OCI-LY7 (cell line): ENCODE measurements at regions not wholly inside any gene's neighbourhood (a gene's known extent, or its start where the extent isn't known, plus 50 kb on each side); places are given as distances from the start of the nearest gene placed in this dataset.

Source experiments
- BruUV-seq: library from RNA; stranded (reverse); fragments of 400-500 nt; replicated peaks from 2 replicates; lab custom pipeline; 2021; lab: Mats Ljungman, UMichigan
- CTCF ChIA-PET: fragments of 300-600 bp; sonication (Branson Sonifier 250); formaldehyde crosslinking; loops from one replicate; lab custom pipeline; 2022; ENCODE audit warnings: antibody characterized with exemption; ENCODE audit not compliant: unreplicated experiment; lab: Charles Lee
- POLR2A ChIA-PET: fragments of 300-600 bp; sonication (Branson Sonifier 250); formaldehyde crosslinking; loops from one replicate; lab custom pipeline; 2022; ENCODE audit warnings: antibody characterized with exemption; lab: Charles Lee
- DNase-seq: peaks from one replicate; pipeline ENCODE4 v3.0.0-alpha.2; 2015; ENCODE audit warnings: low spot score
- H2AFZ ChIP-seq: fragments of 200-600 bp; sonication (generic), shearing (Covaris generic); 2 replicates; pipeline ENCODE4 v1.6.1; 2014; ENCODE audit warnings: mild to moderate bottlenecking, antibody characterized with exemption, low read length, moderate library complexity
- H3K27ac ChIP-seq: fragments of 200-600 bp; sonication (generic); 2 replicates; pipeline ENCODE4 v1.5.1; 2014; ENCODE audit warnings: mixed run types, low read depth, mild to moderate bottlenecking, moderate library complexity, low read length, inconsistent platforms; ENCODE audit not compliant: poor library complexity, severe bottlenecking
- H3K36me3 ChIP-seq: fragments of 200-600 bp; sonication (generic); 2 replicates; pipeline ENCODE4 v1.6.1; 2014; ENCODE audit warnings: mild to moderate bottlenecking, antibody characterized with exemption, low read length, moderate library complexity, mixed read lengths; ENCODE audit not compliant: insufficient read depth
- H3K4me1 ChIP-seq: fragments of 200-600 bp; sonication (generic); 2 replicates; pipeline ENCODE4 v1.5.1; 2014; ENCODE audit warnings: mild to moderate bottlenecking, low read length; ENCODE audit not compliant: insufficient read depth, poor library complexity, severe bottlenecking
- H3K4me2 ChIP-seq: fragments of 200-600 bp; sonication (generic); 2 replicates; pipeline ENCODE4 v1.6.1; 2014; ENCODE audit warnings: mild to moderate bottlenecking, low read length
- H3K4me3 ChIP-seq: fragments of 200-600 bp; sonication (generic); 2 replicates; pipeline ENCODE4 v1.5.1; 2014; ENCODE audit warnings: mild to moderate bottlenecking, low read depth, low read length; ENCODE audit not compliant: poor library complexity, severe bottlenecking
- H3K79me2 ChIP-seq: fragments of 200-600 bp; sonication (generic); 2 replicates; pipeline ENCODE4 v1.6.1; 2016; ENCODE audit warnings: low read depth, mild to moderate bottlenecking, low read length, moderate library complexity, mixed read lengths; ENCODE audit not compliant: insufficient read depth
- H3K9me2 ChIP-seq: fragments of 200-600 bp; sonication (generic); 2 replicates; pipeline ENCODE4 v1.6.1; 2016; ENCODE audit warnings: mild to moderate bottlenecking, low read length, mixed read lengths; ENCODE audit not compliant: insufficient read depth
- H3K9me3 ChIP-seq: fragments of 200-600 bp; sonication (generic); 2 replicates; pipeline ENCODE4 v1.6.1; 2014; ENCODE audit warnings: mild to moderate bottlenecking, mixed run types, low read length, mixed read lengths
- H4K20me1 ChIP-seq: fragments of 200-600 bp; sonication (generic); 2 replicates; pipeline ENCODE4 v1.6.1; 2014; ENCODE audit warnings: mild to moderate bottlenecking, antibody characterized with exemption, low read length, moderate library complexity, mixed read lengths; ENCODE audit not compliant: insufficient read depth
- CTCF ChIP-seq: fragments of 200-600 bp; sonication (generic); conservative IDR thresholded peaks from 2 replicates; pipeline ENCODE4 v1.5.1; 2014; ENCODE audit warnings: mild to moderate bottlenecking, antibody characterized with exemption, low read length, moderate library complexity, mixed read lengths
- EZH2phosphoT487 ChIP-seq: fragments of 200-600 bp; sonication (generic); IDR thresholded peaks from 2 replicates; pipeline ENCODE4 v1.6.1; 2018; ENCODE audit warnings: low read depth, borderline replicate concordance, mild to moderate bottlenecking, mixed run types, antibody characterized with exemption, low read length, moderate library complexity, mixed read lengths
- intact Hi-C: fragments of 100-400 bp; cut with micrococcal nuclease; formaldehyde crosslinking; loops from one replicate; pipeline ENCODE4 v1.10.0; 2022; ENCODE audit not compliant: unreplicated experiment

GRCh38 chr2:190138032-190138431, 75.5 kb upstream of the MSTN start:
- DNase-seq = no peak
- H4K20me1 ChIP-seq = no peaks in the 10 kb centered on the region
- H3K9me2 ChIP-seq = no peaks in the 10 kb centered on the region
- H2AFZ ChIP-seq = no peak overlapping the region
- POLR2A ChIA-PET = interaction anchor here (0.7 to 3.1 kb wide), 2 partner anchors 12 to 13 kb away, joined by 3 to 13 read pairs; no protein-coding TSS in a partner anchor
- no peak overlapping the region for H3K4me2 ChIP-seq
- no peaks in the 10 kb centered on the region for H3K36me3 ChIP-seq
- H3K79me2 ChIP-seq = no peaks in the 10 kb centered on the region
- no TSS peak for BruUV-seq
- H3K27ac ChIP-seq = no peak overlapping the region
- intact Hi-C loops = no loop called here
- CTCF ChIA-PET = no interaction called here
- H3K4me3 ChIP-seq = no peak overlapping the region
- TF ChIP-seq CTCF (no peak), EZH2phosphoT487 (no peak)
- H3K4me1 ChIP-seq = no peaks in the 10 kb centered on the region
- H3K9me3 ChIP-seq = no peaks in the 10 kb centered on the region

GRCh38 chr2:190137561-190137960, 75.0 kb upstream of the MSTN start:
- intact Hi-C loops = no loop called here
- Histone ChIP-seq H3K79me2 (no peaks in the 10 kb centered on the region), H3K36me3 (no peaks in the 10 kb centered on the region), H3K4me2 (no peak overlapping the region), H2AFZ (no peak overlapping the region), H3K9me2 (no peaks in the 10 kb centered on the region), H4K20me1 (no peaks in the 10 kb centered on the region), H3K9me3 (no peaks in the 10 kb centered on the region), H3K27ac (no peak overlapping the region), H3K4me3 (no peak overlapping the region), H3K4me1 (no peaks in the 10 kb centered on the region)
- no TSS peak for BruUV-seq
- CTCF ChIA-PET = no interaction called here
- DNase-seq = no peak
- POLR2A ChIA-PET = interaction anchor here (3.1 kb wide), 1 partner anchor 11 kb away, joined by 13 read pairs; no protein-coding TSS in a partner anchor
- TF ChIP-seq CTCF (no peak), EZH2phosphoT487 (no peak)

- Histone ChIP-seq H3K27ac (no peak overlapping the region), H3K36me3 (no peaks in the 10 kb centered on the region), H4K20me1 (no peaks in the 10 kb centered on the region), H3K4me2 (no peak overlapping the region), H3K4me3 (no peak overlapping the region), H2AFZ (no peak overlapping the region), H3K4me1 (no peaks in the 10 kb centered on the region), H3K9me2 (no peaks in the 10 kb centered on the region), H3K9me3 (no peaks in the 10 kb centered on the region), H3K79me2 (no peaks in the 10 kb centered on the region)
- no peak for TF ChIP-seq CTCF
- no peak for TF ChIP-seq EZH2phosphoT487
- ChIA-PET POLR2A (interaction anchor here (0.6 kb wide), 1 partner anchor 409 kb away, joined by 3 read pairs; no protein-coding TSS in a partner anchor), CTCF (no interaction called here)
- intact Hi-C loops = no loop called here
- no peak for DNase-seq
- no TSS peak for BruUV-seq
These were observed 74.3 kb upstream of the MSTN start for GRCh38 chr2:190136825-190137224.
